PC-9 (cell line): ENCODE measurements at regions not wholly inside any gene's neighbourhood (a gene's known extent, or its start where the extent isn't known, plus 50 kb on each side); places are given as distances from the start of the nearest gene placed in this dataset.

Experiments used
- BruUV-seq: library from RNA; stranded (reverse); fragments of 400-500 nt; replicated peaks from 2 replicates; lab custom pipeline; 2021; lab: Mats Ljungman, UMichigan
- CTCF ChIA-PET: fragments of 300-600 bp; sonication (Branson Sonifier 250); formaldehyde crosslinking; loops from one replicate; lab custom pipeline; 2022; ENCODE audit warnings: antibody characterized with exemption; lab: Charles Lee
- POLR2A ChIA-PET: fragments of 300-600 bp; sonication (Branson Sonifier 250); formaldehyde crosslinking; loops from one replicate; lab custom pipeline; 2022; ENCODE audit warnings: antibody characterized with exemption; ENCODE audit not compliant: unreplicated experiment; lab: Charles Lee
- DNase-seq, 2 experiments: peaks; one replicate each; pipeline versions ENCODE4 v3.0.0 to v3.0.0-alpha.2; 2015 to 2022; ENCODE audit warnings: mixed read lengths in 1 of 2
- H2AFZ ChIP-seq: fragments of 200-600 bp; sonication (generic); 2 replicates; pipeline ENCODE4 v1.8.1; 2017; ENCODE audit warnings: antibody characterized with exemption
- H3F3A ChIP-seq: fragments of 200-600 bp; sonication (generic); 2 replicates; pipeline ENCODE4 v1.8.1; 2017; ENCODE audit warnings: antibody characterized with exemption, mild to moderate bottlenecking, low read depth; ENCODE audit not compliant: insufficient read depth
- H3K27ac ChIP-seq: fragments of 200-600 bp; sonication (generic); 2 replicates; pipeline ENCODE4 v1.6.1; 2016; ENCODE audit warnings: mixed run types
- H3K27me3 ChIP-seq: fragments of 200-600 bp; sonication (generic); 2 replicates; pipeline ENCODE4 v1.6.1; 2016; ENCODE audit warnings: low read depth, mixed run types; ENCODE audit not compliant: insufficient read depth
- H3K36me3 ChIP-seq: fragments of 200-600 bp; sonication (generic); 2 replicates; pipeline ENCODE4 v1.6.1; 2016; ENCODE audit warnings: low read depth, mixed run types
- H3K4me1 ChIP-seq: fragments of 200-600 bp; sonication (generic); replicated peaks from 2 replicates; pipeline ENCODE4 v1.6.1; 2016; ENCODE audit warnings: mixed run types; ENCODE audit not compliant: insufficient read depth
- H3K4me2 ChIP-seq: fragments of 200-600 bp; sonication (generic); 2 replicates; pipeline ENCODE4 v1.6.1; 2017; ENCODE audit warnings: mixed run types
- H3K4me3 ChIP-seq: fragments of 200-600 bp; sonication (generic); 2 replicates; pipeline ENCODE4 v1.6.1; 2016; ENCODE audit warnings: mixed run types
- H3K79me2 ChIP-seq: fragments of 200-600 bp; sonication (generic); 2 replicates; pipeline ENCODE4 v1.6.1; 2017; ENCODE audit warnings: low read depth, mixed run types
- H3K9me2 ChIP-seq: fragments of 200-600 bp; sonication (generic); 2 replicates; pipeline ENCODE4 v1.8.1; 2017; ENCODE audit warnings: mild to moderate bottlenecking; ENCODE audit not compliant: insufficient read depth
- H3K9me3 ChIP-seq: fragments of 200-600 bp; sonication (generic); 2 replicates; pipeline ENCODE4 v1.8.1; 2016; ENCODE audit warnings: low read depth; ENCODE audit not compliant: insufficient read depth
- H4K20me1 ChIP-seq: fragments of 200-600 bp; sonication (generic); 2 replicates; pipeline ENCODE4 v1.8.1; 2017; ENCODE audit not compliant: insufficient read depth
- EZH2 ChIP-seq: fragments of 200-600 bp; sonication (generic); IDR thresholded peaks from 2 replicates; pipeline ENCODE4 v1.8.0; 2017; ENCODE audit warnings: antibody characterized with exemption, low read depth
- intact Hi-C: fragments of 100-400 bp; cut with micrococcal nuclease; formaldehyde crosslinking; loops from one replicate; pipeline ENCODE4 v1.10.0; 2022; ENCODE audit not compliant: unreplicated experiment
- TF ChIP-seq, protein P1 (sequence below): fragments of 200-600 bp; sonication (generic); conservative IDR thresholded peaks from 2 replicates; pipeline ENCODE4 v1.6.1; 2017; ENCODE audit warnings: mixed run types, antibody characterized with exemption, mild to moderate bottlenecking, moderate library complexity

GRCh38 chr18:45374236-45374635 is 241.0 kb upstream of the SLC14A2 start:
- no peaks in the 10 kb centered on the region for H3K9me3 ChIP-seq
- ChIA-PET POLR2A (no interaction called here), CTCF (no interaction called here)
- no peak for DNase-seq
- H3K4me3 ChIP-seq, result no peak overlapping the region
- no peaks in the 10 kb centered on the region for H3K36me3 ChIP-seq
- no peaks in the 10 kb centered on the region for H3K9me2 ChIP-seq
- intact Hi-C loops, result no loop called here
- H3K27me3 ChIP-seq, result no peaks in the 10 kb centered on the region
- H3K4me2 ChIP-seq, result peak overlapping the region; percentile 67
- peaks cover 42% of the 10 kb centered on the region for H3K4me1 ChIP-seq
- H3F3A ChIP-seq, result peaks cover 22% of the 10 kb centered on the region
- H3K79me2 ChIP-seq, result no peaks in the 10 kb centered on the region
- BruUV-seq, result no TSS peak
- no peaks in the 10 kb centered on the region for H4K20me1 ChIP-seq
- H2AFZ ChIP-seq, result no peak overlapping the region
- no peak for TF ChIP-seq EZH2
- TF ChIP-seq, protein P1, sequence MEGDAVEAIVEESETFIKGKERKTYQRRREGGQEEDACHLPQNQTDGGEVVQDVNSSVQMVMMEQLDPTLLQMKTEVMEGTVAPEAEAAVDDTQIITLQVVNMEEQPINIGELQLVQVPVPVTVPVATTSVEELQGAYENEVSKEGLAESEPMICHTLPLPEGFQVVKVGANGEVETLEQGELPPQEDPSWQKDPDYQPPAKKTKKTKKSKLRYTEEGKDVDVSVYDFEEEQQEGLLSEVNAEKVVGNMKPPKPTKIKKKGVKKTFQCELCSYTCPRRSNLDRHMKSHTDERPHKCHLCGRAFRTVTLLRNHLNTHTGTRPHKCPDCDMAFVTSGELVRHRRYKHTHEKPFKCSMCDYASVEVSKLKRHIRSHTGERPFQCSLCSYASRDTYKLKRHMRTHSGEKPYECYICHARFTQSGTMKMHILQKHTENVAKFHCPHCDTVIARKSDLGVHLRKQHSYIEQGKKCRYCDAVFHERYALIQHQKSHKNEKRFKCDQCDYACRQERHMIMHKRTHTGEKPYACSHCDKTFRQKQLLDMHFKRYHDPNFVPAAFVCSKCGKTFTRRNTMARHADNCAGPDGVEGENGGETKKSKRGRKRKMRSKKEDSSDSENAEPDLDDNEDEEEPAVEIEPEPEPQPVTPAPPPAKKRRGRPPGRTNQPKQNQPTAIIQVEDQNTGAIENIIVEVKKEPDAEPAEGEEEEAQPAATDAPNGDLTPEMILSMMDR, result no peak
- H3K27ac ChIP-seq, result peak overlapping the region; percentile 69

DNA sequence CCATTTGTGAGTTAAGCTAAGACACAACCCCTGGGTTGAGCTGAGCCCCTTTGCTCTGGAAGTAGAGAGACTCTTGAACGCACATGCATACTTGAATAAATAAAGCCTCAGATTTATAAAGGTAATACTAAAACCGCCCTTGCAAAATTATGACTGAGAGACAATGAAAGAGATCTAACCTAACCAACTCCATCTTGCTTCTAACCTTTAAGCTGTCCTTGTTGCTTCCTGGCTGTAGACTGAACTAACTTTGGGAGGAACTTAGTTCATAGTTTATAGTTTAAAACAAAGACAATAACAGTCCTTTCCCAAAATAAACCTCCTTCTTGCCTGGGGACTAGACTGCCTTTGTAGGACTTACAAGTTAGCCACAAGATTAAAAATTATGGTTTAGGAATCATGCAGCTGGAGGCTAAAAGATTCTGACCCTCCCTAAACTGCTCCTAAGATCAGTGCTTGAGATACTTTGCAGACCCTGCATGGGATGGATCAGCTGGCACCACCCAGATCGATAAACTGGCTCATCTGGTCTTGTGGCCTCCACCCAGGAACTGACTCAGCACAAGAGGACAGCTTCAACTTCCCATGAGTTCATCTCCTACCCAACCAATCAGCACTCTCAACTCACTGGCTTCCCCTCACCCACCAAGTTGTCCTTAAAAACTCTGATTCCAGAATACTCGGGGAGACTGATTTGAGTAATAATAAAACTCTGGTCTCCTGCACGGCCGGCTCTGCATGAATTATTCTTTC is 240.2 kb upstream of the SLC14A2 start:
- Histone ChIP-seq H3K79me2 (no peaks in the 10 kb centered on the region), H3F3A (peaks cover 22% of the 10 kb centered on the region), H3K36me3 (no peaks in the 10 kb centered on the region), H3K4me3 (peak overlapping the region; percentile 25; the same call in 1 of the 2 replicates), H4K20me1 (no peaks in the 10 kb centered on the region), H3K27ac (peak overlapping the region; percentile 69), H3K4me1 (peaks cover 46% of the 10 kb centered on the region), H3K27me3 (no peaks in the 10 kb centered on the region), H3K4me2 (peak overlapping the region; percentile 67), H3K9me2 (no peaks in the 10 kb centered on the region), H3K9me3 (no peaks in the 10 kb centered on the region), H2AFZ (peak overlapping the region; percentile 45)
- BruUV-seq, result no TSS peak
- DNase-seq, result peak in 1 of 2 experiments; percentile 73
- ChIA-PET POLR2A (no interaction called here), CTCF (no interaction called here)
- intact Hi-C loops, result no loop called here
- TF ChIP-seq EZH2, result no peak
- TF ChIP-seq, protein P1, result no peak

- H3K27ac ChIP-seq, result peak overlapping the region; percentile 69
- intact Hi-C loops, result no loop called here
- H3K36me3 ChIP-seq, result no peaks in the 10 kb centered on the region
- H2AFZ ChIP-seq, result no peak overlapping the region; the same call in 1 of the 2 replicates
- TF ChIP-seq, protein P1, result no peak
- TF ChIP-seq EZH2, result no peak
- peaks cover 22% of the 10 kb centered on the region for H3F3A ChIP-seq
- no peaks in the 10 kb centered on the region for H3K9me2 ChIP-seq
- H3K4me3 ChIP-seq, result no peak overlapping the region; the same call in 1 of the 2 replicates
- H4K20me1 ChIP-seq, result no peaks in the 10 kb centered on the region
- no peaks in the 10 kb centered on the region for H3K27me3 ChIP-seq
- DNase-seq, result no peak
- POLR2A ChIA-PET, result no interaction called here
- BruUV-seq, result no TSS peak
- peaks cover 47% of the 10 kb centered on the region for H3K4me1 ChIP-seq
- CTCF ChIA-PET, result no interaction called here
- H3K79me2 ChIP-seq, result no peaks in the 10 kb centered on the region
- H3K4me2 ChIP-seq, result peak overlapping the region; percentile 67; the same call in 1 of the 2 replicates
- H3K9me3 ChIP-seq, result no peaks in the 10 kb centered on the region
Observed at GRCh38 chr18:45376193-45376592, 239.1 kb upstream of the SLC14A2 start.
